H9 (cell line): ENCODE measurements at regions not wholly inside any gene's neighbourhood (a gene's known extent, or its start where the extent isn't known, plus 50 kb on each side); places are given as distances from the start of the nearest gene placed in this dataset.

ENCODE experiments used
- DNase-seq: peaks from one replicate; pipeline ENCODE4 v3.0.0-alpha.2; 2017
- H2AFZ ChIP-seq: one replicate; pipeline ENCODE4 v1.6.1; 2013; ENCODE audit warnings: mild to moderate bottlenecking, low read length, control low read depth, moderate library complexity
- H2AK5ac ChIP-seq: 2 replicates; pipeline ENCODE4 v1.6.1; 2013; ENCODE audit warnings: low read length, control low read depth, mixed read lengths; ENCODE audit not compliant: insufficient read length
- H2BK120ac ChIP-seq: one replicate; pipeline ENCODE4 v1.6.1; 2013; ENCODE audit warnings: low read depth, mild to moderate bottlenecking, low read length, control low read depth, inconsistent platforms; ENCODE audit not compliant: poor library complexity, severe bottlenecking
- H2BK12ac ChIP-seq: 2 replicates; pipeline ENCODE4 v1.6.1; 2013; ENCODE audit warnings: low read length, control low read depth, mixed read lengths, low read depth; ENCODE audit not compliant: insufficient read length
- H2BK15ac ChIP-seq: 2 replicates; pipeline ENCODE4 v1.6.1; 2013; ENCODE audit warnings: low read depth, low read length, control low read depth
- H2BK20ac ChIP-seq: one replicate; pipeline ENCODE4 v1.6.1; 2013; ENCODE audit warnings: low read depth, mild to moderate bottlenecking, low read length, control low read depth, inconsistent platforms; ENCODE audit not compliant: poor library complexity, severe bottlenecking
- H2BK5ac ChIP-seq: 2 replicates; pipeline ENCODE4 v1.6.1; 2013; ENCODE audit warnings: low read length, control low read depth, mixed read lengths; ENCODE audit not compliant: insufficient read length
- H3K14ac ChIP-seq: 2 replicates; pipeline ENCODE4 v1.6.1; 2013; ENCODE audit warnings: low read length, control low read depth; ENCODE audit not compliant: insufficient read depth
- H3K18ac ChIP-seq: 2 replicates; pipeline ENCODE4 v1.6.1; 2013; ENCODE audit warnings: low read depth, mild to moderate bottlenecking, mixed read lengths, low read length, control low read depth; ENCODE audit not compliant: insufficient read length
- H3K23ac ChIP-seq: 2 replicates; pipeline ENCODE4 v1.6.1; 2013; ENCODE audit warnings: low read length, control low read depth, mixed read lengths, low read depth; ENCODE audit not compliant: insufficient read length
- H3K23me2 ChIP-seq: 2 replicates; pipeline ENCODE4 v1.6.1; 2013; ENCODE audit warnings: low read depth, mild to moderate bottlenecking, mixed read lengths, low read length, control low read depth; ENCODE audit not compliant: insufficient read length, poor library complexity, severe bottlenecking
- H3K27ac ChIP-seq: 2 replicates; pipeline ENCODE4 v1.5.1; 2013; ENCODE audit warnings: low read length, control low read depth, mixed read lengths, low read depth; ENCODE audit not compliant: insufficient read length
- H3K27me3 ChIP-seq: 2 replicates; pipeline ENCODE4 v1.6.1; 2013; ENCODE audit warnings: low read length, control low read depth, inconsistent platforms; ENCODE audit not compliant: insufficient read depth
- H3K4ac ChIP-seq: 2 replicates; pipeline ENCODE4 v1.6.1; 2013; ENCODE audit warnings: low read depth, mild to moderate bottlenecking, control low read depth, inconsistent platforms, low read length, moderate library complexity
- H3K4me1 ChIP-seq: 2 replicates; pipeline ENCODE4 v1.6.1; 2013; ENCODE audit warnings: low read length, control low read depth, inconsistent platforms; ENCODE audit not compliant: insufficient read depth
- H3K4me2 ChIP-seq: 2 replicates; pipeline ENCODE4 v1.6.1; 2013; ENCODE audit warnings: low read length, control low read depth, mixed read lengths; ENCODE audit not compliant: insufficient read length, insufficient read depth
- H3K56ac ChIP-seq: 2 replicates; pipeline ENCODE4 v1.6.1; 2013; ENCODE audit warnings: low read depth, mild to moderate bottlenecking, mixed read lengths, low read length, control low read depth; ENCODE audit not compliant: insufficient read length
- H3K79me1 ChIP-seq: 2 replicates; pipeline ENCODE4 v1.6.1; 2013; ENCODE audit warnings: low read depth, mild to moderate bottlenecking, moderate library complexity, low read length, control low read depth, inconsistent platforms; ENCODE audit not compliant: insufficient read depth, poor library complexity, severe bottlenecking
- H3K79me2 ChIP-seq: 2 replicates; pipeline ENCODE4 v1.6.1; 2013; ENCODE audit warnings: low read length, control low read depth, inconsistent platforms; ENCODE audit not compliant: insufficient read depth
- H3K9ac ChIP-seq: 2 replicates; pipeline ENCODE4 v1.6.1; 2013; ENCODE audit warnings: low read length, control low read depth, mixed read lengths; ENCODE audit not compliant: insufficient read length; ENCODE audit errors: extremely low read depth
- H3K9me3 ChIP-seq: one replicate; pipeline ENCODE4 v1.6.1; 2013; ENCODE audit warnings: low read depth, low read length, inconsistent platforms; ENCODE audit not compliant: control insufficient read depth
- H3T11ph ChIP-seq: one replicate; pipeline ENCODE4 v1.6.1; 2013; ENCODE audit warnings: mild to moderate bottlenecking, low read length, control low read depth, inconsistent platforms
- H4K20me1 ChIP-seq: one replicate; pipeline ENCODE4 v1.6.1; 2013; ENCODE audit not compliant: control insufficient read depth, insufficient read length, insufficient read depth
- H4K5ac ChIP-seq: 2 replicates; pipeline ENCODE4 v1.6.1; 2013; ENCODE audit warnings: low read depth, mild to moderate bottlenecking, mixed read lengths, low read length, control low read depth; ENCODE audit not compliant: insufficient read length
- H4K8ac ChIP-seq: replicated peaks from 2 replicates; pipeline ENCODE4 v1.6.1; 2013; ENCODE audit warnings: low read length, control low read depth, mixed read lengths, low read depth; ENCODE audit not compliant: insufficient read length
- H4K91ac ChIP-seq: 2 replicates; pipeline ENCODE4 v1.6.1; 2013; ENCODE audit warnings: low read depth, mild to moderate bottlenecking, moderate library complexity, mixed read lengths, low read length, control low read depth; ENCODE audit not compliant: insufficient read length
- H3K27ac Mint-ChIP-seq, 3 experiments: 2 replicates in 2 of 3; 3 replicates in 1 of 3; pipeline ENCODE4 v1.8.0; 2020 to 2021; ENCODE audit warnings: mixed read lengths in 3 of 3, mild to moderate bottlenecking in 1 of 3, moderate library complexity in 1 of 3
- H3K27me3 Mint-ChIP-seq: 2 replicates; pipeline ENCODE4 v1.8.0; 2021; ENCODE audit warnings: low read depth, mild to moderate bottlenecking, moderate library complexity, mixed read lengths
- H3K36me3 Mint-ChIP-seq, 3 experiments: 2 replicates in 2 of 3; 3 replicates in 1 of 3; pipeline ENCODE4 v1.8.0; 2020 to 2021; ENCODE audit warnings: low read depth in 3 of 3, mixed read lengths in 3 of 3; ENCODE audit not compliant: insufficient read depth in 1 of 3
- H3K4me1 Mint-ChIP-seq, 2 experiments: 2 replicates each; pipeline ENCODE4 v1.8.0; 2020; ENCODE audit warnings: mixed read lengths in 2 of 2
- H3K4me3 Mint-ChIP-seq, 2 experiments: 2 replicates in 1 of 2; 3 replicates in 1 of 2; pipeline ENCODE4 v1.8.0; 2020 to 2021; ENCODE audit warnings: mild to moderate bottlenecking in 2 of 2, mixed read lengths in 2 of 2, moderate library complexity in 1 of 2
- H3K9me3 Mint-ChIP-seq, 2 experiments: 2 replicates in 1 of 2; 3 replicates in 1 of 2; pipeline ENCODE4 v1.8.0; 2020; ENCODE audit warnings: mild to moderate bottlenecking in 2 of 2, mixed read lengths in 2 of 2, moderate library complexity in 1 of 2
- CTCF ChIP-seq: fragments of 200-600 bp; sonication (generic); conservative IDR thresholded peaks from 3 replicates; pipeline ENCODE4 v1.8.0; 2021; ENCODE audit warnings: antibody characterized with exemption, mild to moderate bottlenecking
- whole genome bisulfite sequencing: extraction: QIAGEN DNeasy Blood & Tissue Kit; methylation state at CpG from one replicate; pipeline ENCODE4 v1.1.7; 2013; ENCODE audit warnings: missing lambda C conversion rate, low lambda C conversion rate, mixed read lengths; ENCODE audit not compliant: insufficient read length; ENCODE audit errors: extremely low coverage; 5-methylcytosine and 5-hydroxymethylcytosine counted together

- no peaks in the 10 kb centered on the region for H3K79me1 ChIP-seq
- no peak overlapping the region for H3K23ac ChIP-seq
- no peak overlapping the region for H3K27ac ChIP-seq
- H3K14ac ChIP-seq, result no peak overlapping the region
- peaks cover 21% of the 10 kb centered on the region; the same call in 1 of the 2 replicates for H3K27me3 ChIP-seq
- Mint-ChIP-seq H3K4me3 (peak overlapping the region; percentile 63 to 87), H3K27ac (no peak overlapping the region), H3K9me3 (peaks cover 2% of the 10 kb centered on the region in 2 experiments; a peak in 2 of 5 replicates), H3K4me1 (peaks cover 10 to 13% of the 10 kb centered on the region in 2 experiments), H3K27me3 (peaks cover 82% of the 10 kb centered on the region), H3K36me3 (no peaks in the 10 kb centered on the region)
- H3T11ph ChIP-seq, result no peak overlapping the region
- no peak overlapping the region for H3K56ac ChIP-seq
- no peak overlapping the region for H2BK5ac ChIP-seq
- no peak overlapping the region for H2AFZ ChIP-seq
- no peak overlapping the region for H3K4ac ChIP-seq
- H2BK12ac ChIP-seq, result no peak overlapping the region
- WGBS, result no CpG with 5 or more reads among the region's 51 CpGs
- no peak overlapping the region for H3K18ac ChIP-seq
- no peak overlapping the region for H2AK5ac ChIP-seq
- H4K91ac ChIP-seq, result no peak overlapping the region
- H3K79me2 ChIP-seq, result no peaks in the 10 kb centered on the region
- H3K4me1 ChIP-seq, result no peaks in the 10 kb centered on the region
- DNase-seq, result peak; percentile 66
- H3K4me2 ChIP-seq, result peak overlapping the region; percentile 89
- no peak overlapping the region for H2BK20ac ChIP-seq
- no peak overlapping the region for H4K8ac ChIP-seq
- peaks cover 14% of the 10 kb centered on the region for H3K23me2 ChIP-seq
- H2BK120ac ChIP-seq, result no peak overlapping the region
- H4K20me1 ChIP-seq, result no peaks in the 10 kb centered on the region
- H3K9ac ChIP-seq, result no peak overlapping the region
- TF ChIP-seq CTCF, result no peak
- no peak overlapping the region for H4K5ac ChIP-seq
- no peaks in the 10 kb centered on the region for H3K9me3 ChIP-seq
- no peak overlapping the region for H2BK15ac ChIP-seq
These were observed 334.4 kb upstream of the THRB start for GRCh38 chr3:24829011-24829581.
